H9 (cell line): ENCODE measurements at regions not wholly inside any gene's neighbourhood (a gene's known extent, or its start where the extent isn't known, plus 50 kb on each side); places are given as distances from the start of the nearest gene placed in this dataset.

Experiments used
- DNase-seq: peaks from one replicate; pipeline ENCODE4 v3.0.0-alpha.2; 2017
- H2AFZ ChIP-seq: one replicate; pipeline ENCODE4 v1.6.1; 2013; ENCODE audit warnings: mild to moderate bottlenecking, low read length, control low read depth, moderate library complexity
- H2AK5ac ChIP-seq: 2 replicates; pipeline ENCODE4 v1.6.1; 2013; ENCODE audit warnings: low read length, control low read depth, mixed read lengths; ENCODE audit not compliant: insufficient read length
- H2BK120ac ChIP-seq: one replicate; pipeline ENCODE4 v1.6.1; 2013; ENCODE audit warnings: low read depth, mild to moderate bottlenecking, low read length, control low read depth, inconsistent platforms; ENCODE audit not compliant: poor library complexity, severe bottlenecking
- H2BK12ac ChIP-seq: 2 replicates; pipeline ENCODE4 v1.6.1; 2013; ENCODE audit warnings: low read length, control low read depth, mixed read lengths, low read depth; ENCODE audit not compliant: insufficient read length
- H2BK15ac ChIP-seq: 2 replicates; pipeline ENCODE4 v1.6.1; 2013; ENCODE audit warnings: low read depth, low read length, control low read depth
- H2BK20ac ChIP-seq: one replicate; pipeline ENCODE4 v1.6.1; 2013; ENCODE audit warnings: low read depth, mild to moderate bottlenecking, low read length, control low read depth, inconsistent platforms; ENCODE audit not compliant: poor library complexity, severe bottlenecking
- H2BK5ac ChIP-seq: 2 replicates; pipeline ENCODE4 v1.6.1; 2013; ENCODE audit warnings: low read length, control low read depth, mixed read lengths; ENCODE audit not compliant: insufficient read length
- H3K14ac ChIP-seq: 2 replicates; pipeline ENCODE4 v1.6.1; 2013; ENCODE audit warnings: low read length, control low read depth; ENCODE audit not compliant: insufficient read depth
- H3K18ac ChIP-seq: 2 replicates; pipeline ENCODE4 v1.6.1; 2013; ENCODE audit warnings: low read depth, mild to moderate bottlenecking, mixed read lengths, low read length, control low read depth; ENCODE audit not compliant: insufficient read length
- H3K23ac ChIP-seq: 2 replicates; pipeline ENCODE4 v1.6.1; 2013; ENCODE audit warnings: low read length, control low read depth, mixed read lengths, low read depth; ENCODE audit not compliant: insufficient read length
- H3K23me2 ChIP-seq: 2 replicates; pipeline ENCODE4 v1.6.1; 2013; ENCODE audit warnings: low read depth, mild to moderate bottlenecking, mixed read lengths, low read length, control low read depth; ENCODE audit not compliant: insufficient read length, poor library complexity, severe bottlenecking
- H3K27ac ChIP-seq: 2 replicates; pipeline ENCODE4 v1.5.1; 2013; ENCODE audit warnings: low read length, control low read depth, mixed read lengths, low read depth; ENCODE audit not compliant: insufficient read length
- H3K27me3 ChIP-seq: 2 replicates; pipeline ENCODE4 v1.6.1; 2013; ENCODE audit warnings: low read length, control low read depth, inconsistent platforms; ENCODE audit not compliant: insufficient read depth
- H3K4ac ChIP-seq: 2 replicates; pipeline ENCODE4 v1.6.1; 2013; ENCODE audit warnings: low read depth, mild to moderate bottlenecking, control low read depth, inconsistent platforms, low read length, moderate library complexity
- H3K4me1 ChIP-seq: 2 replicates; pipeline ENCODE4 v1.6.1; 2013; ENCODE audit warnings: low read length, control low read depth, inconsistent platforms; ENCODE audit not compliant: insufficient read depth
- H3K4me2 ChIP-seq: 2 replicates; pipeline ENCODE4 v1.6.1; 2013; ENCODE audit warnings: low read length, control low read depth, mixed read lengths; ENCODE audit not compliant: insufficient read length, insufficient read depth
- H3K56ac ChIP-seq: 2 replicates; pipeline ENCODE4 v1.6.1; 2013; ENCODE audit warnings: low read depth, mild to moderate bottlenecking, mixed read lengths, low read length, control low read depth; ENCODE audit not compliant: insufficient read length
- H3K79me1 ChIP-seq: 2 replicates; pipeline ENCODE4 v1.6.1; 2013; ENCODE audit warnings: low read depth, mild to moderate bottlenecking, moderate library complexity, low read length, control low read depth, inconsistent platforms; ENCODE audit not compliant: insufficient read depth, poor library complexity, severe bottlenecking
- H3K79me2 ChIP-seq: 2 replicates; pipeline ENCODE4 v1.6.1; 2013; ENCODE audit warnings: low read length, control low read depth, inconsistent platforms; ENCODE audit not compliant: insufficient read depth
- H3K9ac ChIP-seq: 2 replicates; pipeline ENCODE4 v1.6.1; 2013; ENCODE audit warnings: low read length, control low read depth, mixed read lengths; ENCODE audit not compliant: insufficient read length; ENCODE audit errors: extremely low read depth
- H3K9me3 ChIP-seq: one replicate; pipeline ENCODE4 v1.6.1; 2013; ENCODE audit warnings: low read depth, low read length, inconsistent platforms; ENCODE audit not compliant: control insufficient read depth
- H3T11ph ChIP-seq: one replicate; pipeline ENCODE4 v1.6.1; 2013; ENCODE audit warnings: mild to moderate bottlenecking, low read length, control low read depth, inconsistent platforms
- H4K20me1 ChIP-seq: one replicate; pipeline ENCODE4 v1.6.1; 2013; ENCODE audit not compliant: control insufficient read depth, insufficient read length, insufficient read depth
- H4K5ac ChIP-seq: 2 replicates; pipeline ENCODE4 v1.6.1; 2013; ENCODE audit warnings: low read depth, mild to moderate bottlenecking, mixed read lengths, low read length, control low read depth; ENCODE audit not compliant: insufficient read length
- H4K8ac ChIP-seq: replicated peaks from 2 replicates; pipeline ENCODE4 v1.6.1; 2013; ENCODE audit warnings: low read length, control low read depth, mixed read lengths, low read depth; ENCODE audit not compliant: insufficient read length
- H4K91ac ChIP-seq: 2 replicates; pipeline ENCODE4 v1.6.1; 2013; ENCODE audit warnings: low read depth, mild to moderate bottlenecking, moderate library complexity, mixed read lengths, low read length, control low read depth; ENCODE audit not compliant: insufficient read length
- H3K27ac Mint-ChIP-seq, 3 experiments: 2 replicates in 2 of 3; 3 replicates in 1 of 3; pipeline ENCODE4 v1.8.0; 2020 to 2021; ENCODE audit warnings: mixed read lengths in 3 of 3, mild to moderate bottlenecking in 1 of 3, moderate library complexity in 1 of 3
- H3K27me3 Mint-ChIP-seq: 2 replicates; pipeline ENCODE4 v1.8.0; 2021; ENCODE audit warnings: low read depth, mild to moderate bottlenecking, moderate library complexity, mixed read lengths
- H3K36me3 Mint-ChIP-seq, 3 experiments: 2 replicates in 2 of 3; 3 replicates in 1 of 3; pipeline ENCODE4 v1.8.0; 2020 to 2021; ENCODE audit warnings: low read depth in 3 of 3, mixed read lengths in 3 of 3; ENCODE audit not compliant: insufficient read depth in 1 of 3
- H3K4me1 Mint-ChIP-seq, 2 experiments: 2 replicates each; pipeline ENCODE4 v1.8.0; 2020; ENCODE audit warnings: mixed read lengths in 2 of 2
- H3K4me3 Mint-ChIP-seq, 2 experiments: 2 replicates in 1 of 2; 3 replicates in 1 of 2; pipeline ENCODE4 v1.8.0; 2020 to 2021; ENCODE audit warnings: mild to moderate bottlenecking in 2 of 2, mixed read lengths in 2 of 2, moderate library complexity in 1 of 2
- H3K9me3 Mint-ChIP-seq, 2 experiments: 2 replicates in 1 of 2; 3 replicates in 1 of 2; pipeline ENCODE4 v1.8.0; 2020; ENCODE audit warnings: mild to moderate bottlenecking in 2 of 2, mixed read lengths in 2 of 2, moderate library complexity in 1 of 2
- WGBS: extraction: QIAGEN DNeasy Blood & Tissue Kit; methylation state at CpG from one replicate; pipeline ENCODE4 v1.1.7; 2013; ENCODE audit warnings: missing lambda C conversion rate, low lambda C conversion rate, mixed read lengths; ENCODE audit not compliant: insufficient read length; ENCODE audit errors: extremely low coverage; 5-methylcytosine and 5-hydroxymethylcytosine counted together
- TF ChIP-seq, protein P1 (sequence below): fragments of 200-600 bp; sonication (generic); conservative IDR thresholded peaks from 3 replicates; pipeline ENCODE4 v1.8.0; 2021; ENCODE audit warnings: antibody characterized with exemption, mild to moderate bottlenecking

DNA sequence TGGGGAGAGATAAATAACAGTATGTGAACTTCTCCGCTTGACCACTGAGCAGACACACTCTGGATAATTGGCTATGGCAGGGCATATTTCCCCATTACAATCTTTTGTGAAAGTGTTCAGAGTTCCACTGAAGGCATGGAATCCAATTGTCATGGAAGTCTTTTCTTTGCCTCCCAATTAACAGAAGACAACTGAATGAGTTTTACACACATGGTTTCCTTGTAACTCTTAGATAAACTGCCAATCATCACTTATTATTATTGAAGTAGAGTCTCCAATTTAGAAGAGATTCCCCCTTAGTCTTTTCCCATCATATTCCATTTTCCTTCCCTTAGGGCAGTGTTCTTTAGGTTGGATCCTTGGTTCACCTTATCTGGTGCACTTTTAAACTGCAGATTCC is 308.3 kb downstream of the NR2F2 start:
- H2BK15ac ChIP-seq, result no peak overlapping the region
- no peak overlapping the region for H3K23ac ChIP-seq
- no peak overlapping the region for H3T11ph ChIP-seq
- H4K91ac ChIP-seq, result no peak overlapping the region
- no peak overlapping the region; a peak in 1 of 7 replicates for H3K27ac Mint-ChIP-seq
- H3K79me2 ChIP-seq, result no peaks in the 10 kb centered on the region
- no peaks in the 10 kb centered on the region for H3K9me3 ChIP-seq
- no peaks in the 10 kb centered on the region; a peak in 1 of 5 replicates for H3K9me3 Mint-ChIP-seq
- H3K56ac ChIP-seq, result no peak overlapping the region
- H3K23me2 ChIP-seq, result no peaks in the 10 kb centered on the region
- no peaks in the 10 kb centered on the region for H4K20me1 ChIP-seq
- H3K79me1 ChIP-seq, result no peaks in the 10 kb centered on the region
- no peak overlapping the region for H2BK120ac ChIP-seq
- no peaks in the 10 kb centered on the region for H3K4me1 Mint-ChIP-seq
- no peak overlapping the region for H4K8ac ChIP-seq
- no peak overlapping the region for H3K9ac ChIP-seq
- H3K4ac ChIP-seq, result no peak overlapping the region
- no peak overlapping the region for H3K4me3 Mint-ChIP-seq
- no peak overlapping the region for H3K27ac ChIP-seq
- no peaks in the 10 kb centered on the region for H3K27me3 ChIP-seq
- H3K4me2 ChIP-seq, result no peak overlapping the region
- H2AFZ ChIP-seq, result no peak overlapping the region
- no peaks in the 10 kb centered on the region; the same call in 1 of the 2 replicates for H3K27me3 Mint-ChIP-seq
- H2BK12ac ChIP-seq, result no peak overlapping the region
- H4K5ac ChIP-seq, result no peak overlapping the region
- no CpG with 5 or more reads among the region's 1 CpG for WGBS
- H2AK5ac ChIP-seq, result no peak overlapping the region
- H2BK20ac ChIP-seq, result no peak overlapping the region
- H3K36me3 Mint-ChIP-seq, result no peaks in the 10 kb centered on the region
- TF ChIP-seq, protein P1, sequence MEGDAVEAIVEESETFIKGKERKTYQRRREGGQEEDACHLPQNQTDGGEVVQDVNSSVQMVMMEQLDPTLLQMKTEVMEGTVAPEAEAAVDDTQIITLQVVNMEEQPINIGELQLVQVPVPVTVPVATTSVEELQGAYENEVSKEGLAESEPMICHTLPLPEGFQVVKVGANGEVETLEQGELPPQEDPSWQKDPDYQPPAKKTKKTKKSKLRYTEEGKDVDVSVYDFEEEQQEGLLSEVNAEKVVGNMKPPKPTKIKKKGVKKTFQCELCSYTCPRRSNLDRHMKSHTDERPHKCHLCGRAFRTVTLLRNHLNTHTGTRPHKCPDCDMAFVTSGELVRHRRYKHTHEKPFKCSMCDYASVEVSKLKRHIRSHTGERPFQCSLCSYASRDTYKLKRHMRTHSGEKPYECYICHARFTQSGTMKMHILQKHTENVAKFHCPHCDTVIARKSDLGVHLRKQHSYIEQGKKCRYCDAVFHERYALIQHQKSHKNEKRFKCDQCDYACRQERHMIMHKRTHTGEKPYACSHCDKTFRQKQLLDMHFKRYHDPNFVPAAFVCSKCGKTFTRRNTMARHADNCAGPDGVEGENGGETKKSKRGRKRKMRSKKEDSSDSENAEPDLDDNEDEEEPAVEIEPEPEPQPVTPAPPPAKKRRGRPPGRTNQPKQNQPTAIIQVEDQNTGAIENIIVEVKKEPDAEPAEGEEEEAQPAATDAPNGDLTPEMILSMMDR, result no peak
- no peak overlapping the region for H3K14ac ChIP-seq
- no peaks in the 10 kb centered on the region for H3K4me1 ChIP-seq
- DNase-seq, result no peak
- no peak overlapping the region for H3K18ac ChIP-seq
- no peak overlapping the region for H2BK5ac ChIP-seq
